OCI-LY1 (cell line): ENCODE measurements at regions not wholly inside any gene's neighbourhood (a gene's known extent, or its start where the extent isn't known, plus 50 kb on each side); places are given as distances from the start of the nearest gene placed in this dataset.

ENCODE experiments used
- H2AFZ ChIP-seq: fragments of 200-600 bp; sonication (generic), shearing (Covaris generic); 2 replicates; pipeline ENCODE4 v1.6.0; 2014; ENCODE audit warnings: antibody characterized with exemption, mild to moderate bottlenecking, low read length
- H3F3A ChIP-seq: fragments of 200-600 bp; sonication (generic), shearing (Covaris generic); 2 replicates; pipeline ENCODE4 v1.6.0; 2014; ENCODE audit warnings: mild to moderate bottlenecking, antibody characterized with exemption, low read length, moderate library complexity; ENCODE audit not compliant: insufficient read depth
- H3K27ac ChIP-seq: fragments of 200-600 bp; sonication (generic); 2 replicates; pipeline ENCODE4 v1.5.1; 2014; ENCODE audit warnings: low read length, mixed run types, mild to moderate bottlenecking, low read depth; ENCODE audit not compliant: poor library complexity, severe bottlenecking
- H3K27me3 ChIP-seq: fragments of 200-600 bp; sonication (generic); 2 replicates; pipeline ENCODE4 v1.6.0; 2014; ENCODE audit warnings: antibody characterized with exemption, mild to moderate bottlenecking, low read length, moderate library complexity; ENCODE audit not compliant: insufficient read depth
- H3K36me3 ChIP-seq: fragments of 200-600 bp; sonication (generic); 2 replicates; pipeline ENCODE4 v1.6.1; 2014; ENCODE audit warnings: mild to moderate bottlenecking, antibody characterized with exemption, low read length, moderate library complexity, mixed read lengths; ENCODE audit not compliant: insufficient read depth
- H3K4me1 ChIP-seq: fragments of 200-600 bp; sonication (generic); 2 replicates; pipeline ENCODE4 v1.5.1; 2014; ENCODE audit warnings: mild to moderate bottlenecking, low read length, moderate library complexity; ENCODE audit not compliant: insufficient read depth, severe bottlenecking
- H3K4me2 ChIP-seq: fragments of 200-600 bp; sonication (generic), shearing (Covaris generic); 2 replicates; pipeline ENCODE4 v1.6.1; 2014; ENCODE audit warnings: low read length
- H3K4me3 ChIP-seq: fragments of 200-600 bp; sonication (generic); 2 replicates; pipeline ENCODE4 v1.5.1; 2014; ENCODE audit warnings: low read length, low read depth, mild to moderate bottlenecking, mixed read lengths; ENCODE audit not compliant: poor library complexity, severe bottlenecking
- H3K79me2 ChIP-seq: fragments of 200-600 bp; shearing (Covaris generic); 2 replicates; pipeline ENCODE4 v1.6.1; 2016; ENCODE audit warnings: mixed run types, low read length, mixed read lengths; ENCODE audit not compliant: insufficient read depth
- H3K9ac ChIP-seq: fragments of 200-600 bp; sonication (generic), shearing (Covaris generic); 2 replicates; pipeline ENCODE4 v1.6.1; 2014; ENCODE audit warnings: mild to moderate bottlenecking, low read length, mixed read lengths
- H3K9me2 ChIP-seq: fragments of 200-600 bp; sonication (generic), shearing (Covaris generic); 2 replicates; pipeline ENCODE4 v1.6.1; 2014; ENCODE audit warnings: low read depth, mild to moderate bottlenecking, low read length, mixed read lengths
- H3K9me3 ChIP-seq: fragments of 200-600 bp; shearing (Covaris generic); 2 replicates; pipeline ENCODE4 v1.6.1; 2014; ENCODE audit warnings: low read length, mixed read lengths
- H4K20me1 ChIP-seq: fragments of 200-600 bp; sonication (generic), shearing (Covaris generic); 2 replicates; pipeline ENCODE4 v1.6.0; 2016; ENCODE audit warnings: mild to moderate bottlenecking, low read length; ENCODE audit not compliant: insufficient read depth
- EZH2 ChIP-seq: fragments of 200-600 bp; sonication (generic), shearing (Covaris generic); IDR thresholded peaks from 2 replicates; pipeline ENCODE4 v1.8.0; 2017; ENCODE audit warnings: borderline replicate concordance, mixed run types, mild to moderate bottlenecking, antibody characterized with exemption, low read length, moderate library complexity, mixed read lengths
- TF ChIP-seq, protein P1 (sequence below): fragments of 200-600 bp; sonication (generic), shearing (Covaris generic); IDR thresholded peaks from 2 replicates; pipeline ENCODE4 v1.5.1; 2017; ENCODE audit warnings: mild to moderate bottlenecking, antibody characterized with exemption, low read length, moderate library complexity, mixed read lengths

- Histone ChIP-seq H3K4me2 (no peak overlapping the region), H3K9me2 (no peaks in the 10 kb centered on the region), H2AFZ (no peak overlapping the region)
Measured at GRCh38 chr1:14440166-14440565, 158.3 kb upstream of the KAZN start.

DNA sequence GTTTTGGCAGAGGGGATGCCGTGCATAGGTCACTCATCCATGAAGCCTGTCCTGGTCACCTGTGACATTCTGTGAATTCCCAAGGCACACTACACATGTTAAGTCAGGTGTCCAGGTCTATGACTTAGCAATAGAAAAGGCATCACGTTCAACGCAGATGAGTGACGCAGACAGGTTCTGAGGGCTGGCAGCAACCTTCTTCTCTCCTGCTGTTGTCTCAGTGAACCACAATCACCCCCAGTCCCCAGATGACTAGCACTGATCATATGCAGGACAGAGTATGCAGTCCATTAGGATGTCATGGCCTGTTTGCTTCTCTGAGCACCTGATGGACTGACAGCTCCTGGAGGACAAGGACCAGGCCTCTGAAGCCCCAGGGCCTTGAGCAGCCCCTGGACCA, 157.8 kb upstream of the KAZN start:
- no peak for TF ChIP-seq EZH2
- no peaks in the 10 kb centered on the region for H3K9me3 ChIP-seq
- no peak overlapping the region for H3K4me3 ChIP-seq
- no peak overlapping the region for H2AFZ ChIP-seq
- no peaks in the 10 kb centered on the region for H3F3A ChIP-seq
- no peaks in the 10 kb centered on the region for H3K27me3 ChIP-seq
- no peaks in the 10 kb centered on the region for H3K36me3 ChIP-seq
- no peaks in the 10 kb centered on the region for H4K20me1 ChIP-seq
- H3K9me2 ChIP-seq = no peaks in the 10 kb centered on the region
- no peak overlapping the region for H3K9ac ChIP-seq
- H3K79me2 ChIP-seq = no peaks in the 10 kb centered on the region
- no peak overlapping the region for H3K4me2 ChIP-seq
- no peak overlapping the region for H3K27ac ChIP-seq
- H3K4me1 ChIP-seq = no peaks in the 10 kb centered on the region

More at GRCh38 chr1:14440166-14440565, 158.3 kb upstream of the KAZN start:
- H4K20me1 ChIP-seq = no peaks in the 10 kb centered on the region
- H3K4me1 ChIP-seq = no peaks in the 10 kb centered on the region
- no peak overlapping the region for H3K27ac ChIP-seq
- no peak overlapping the region for H3K4me3 ChIP-seq
- H3K27me3 ChIP-seq = no peaks in the 10 kb centered on the region
- no peak overlapping the region for H3K9ac ChIP-seq
- no peaks in the 10 kb centered on the region for H3F3A ChIP-seq
- H3K36me3 ChIP-seq = no peaks in the 10 kb centered on the region
- H3K9me3 ChIP-seq = no peaks in the 10 kb centered on the region
- H3K79me2 ChIP-seq = no peaks in the 10 kb centered on the region
- no peak for TF ChIP-seq EZH2
- TF ChIP-seq, protein P1, sequence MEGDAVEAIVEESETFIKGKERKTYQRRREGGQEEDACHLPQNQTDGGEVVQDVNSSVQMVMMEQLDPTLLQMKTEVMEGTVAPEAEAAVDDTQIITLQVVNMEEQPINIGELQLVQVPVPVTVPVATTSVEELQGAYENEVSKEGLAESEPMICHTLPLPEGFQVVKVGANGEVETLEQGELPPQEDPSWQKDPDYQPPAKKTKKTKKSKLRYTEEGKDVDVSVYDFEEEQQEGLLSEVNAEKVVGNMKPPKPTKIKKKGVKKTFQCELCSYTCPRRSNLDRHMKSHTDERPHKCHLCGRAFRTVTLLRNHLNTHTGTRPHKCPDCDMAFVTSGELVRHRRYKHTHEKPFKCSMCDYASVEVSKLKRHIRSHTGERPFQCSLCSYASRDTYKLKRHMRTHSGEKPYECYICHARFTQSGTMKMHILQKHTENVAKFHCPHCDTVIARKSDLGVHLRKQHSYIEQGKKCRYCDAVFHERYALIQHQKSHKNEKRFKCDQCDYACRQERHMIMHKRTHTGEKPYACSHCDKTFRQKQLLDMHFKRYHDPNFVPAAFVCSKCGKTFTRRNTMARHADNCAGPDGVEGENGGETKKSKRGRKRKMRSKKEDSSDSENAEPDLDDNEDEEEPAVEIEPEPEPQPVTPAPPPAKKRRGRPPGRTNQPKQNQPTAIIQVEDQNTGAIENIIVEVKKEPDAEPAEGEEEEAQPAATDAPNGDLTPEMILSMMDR = no peak

- Histone ChIP-seq H3K4me2 (no peak overlapping the region), H3K4me3 (no peak overlapping the region), H3K27me3 (no peaks in the 10 kb centered on the region), H3F3A (no peaks in the 10 kb centered on the region), H3K4me1 (no peaks in the 10 kb centered on the region), H2AFZ (no peak overlapping the region), H3K9ac (no peak overlapping the region), H3K9me3 (no peaks in the 10 kb centered on the region), H4K20me1 (no peaks in the 10 kb centered on the region), H3K79me2 (no peaks in the 10 kb centered on the region), H3K36me3 (no peaks in the 10 kb centered on the region), H3K9me2 (no peaks in the 10 kb centered on the region), H3K27ac (no peak overlapping the region)
- TF ChIP-seq EZH2 = no peak
- TF ChIP-seq, protein P1 = no peak
Measured at GRCh38 chr1:14441302-14441741, 157.2 kb upstream of the KAZN start.

DNA sequence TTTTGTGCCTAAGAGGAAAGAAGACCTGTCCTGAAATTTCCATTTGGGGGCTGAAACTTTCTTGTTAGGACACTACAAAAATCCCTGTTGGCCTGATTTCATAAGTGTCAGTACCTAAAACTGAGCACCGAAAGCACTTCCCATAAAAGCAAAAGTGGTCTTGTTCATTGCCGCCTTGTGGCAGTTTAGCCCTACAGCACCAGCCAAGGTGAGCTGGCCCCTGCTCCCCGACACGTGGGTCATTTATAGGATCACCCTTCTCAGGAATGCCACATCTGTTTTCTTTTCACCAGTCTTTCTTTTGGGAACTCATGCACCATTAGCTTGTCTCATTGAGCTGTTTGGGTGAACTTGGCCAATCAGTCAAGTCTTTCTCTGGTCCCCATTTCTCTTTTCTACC, 155.8 kb upstream of the KAZN start:
- no peak overlapping the region for H3K4me3 ChIP-seq
- no peaks in the 10 kb centered on the region for H3K27me3 ChIP-seq
- no peak overlapping the region for H3K27ac ChIP-seq
- no peaks in the 10 kb centered on the region for H4K20me1 ChIP-seq
- no peak overlapping the region for H3K9ac ChIP-seq
- H2AFZ ChIP-seq = no peak overlapping the region
- no peaks in the 10 kb centered on the region for H3F3A ChIP-seq
- no peaks in the 10 kb centered on the region for H3K36me3 ChIP-seq
- no peak for TF ChIP-seq EZH2
- TF ChIP-seq, protein P1 = no peak
- H3K79me2 ChIP-seq = no peaks in the 10 kb centered on the region
- H3K9me3 ChIP-seq = no peaks in the 10 kb centered on the region
- H3K9me2 ChIP-seq = no peaks in the 10 kb centered on the region
- H3K4me2 ChIP-seq = no peak overlapping the region
- H3K4me1 ChIP-seq = no peaks in the 10 kb centered on the region
